Thyroid gland (tissue), 4 donors: ENCODE measurements at regions not wholly inside any gene's neighbourhood (a gene's known extent, or its start where the extent isn't known, plus 50 kb on each side); places are given as distances from the start of the nearest gene placed in this dataset.

ENCODE experiments used
- DNase-seq, 2 donors: peaks; one replicate each; pipeline ENCODE4 v3.0.0-alpha.2; 2019
- H3K27ac ChIP-seq, 3 donors: fragments of 200-600 bp; sonication (generic); 1 replicate in 2 of 3; 2 replicates in 1 of 3; pipeline ENCODE4 v1.5.1; 2016 to 2019; ENCODE audit warnings: mild to moderate bottlenecking in 1 of 3, moderate library complexity in 1 of 3
- H3K27me3 ChIP-seq: fragments of 200-600 bp; sonication (generic); one replicate; pipeline ENCODE4 v1.5.1; 2019
- H3K36me3 ChIP-seq, 2 donors: fragments of 200-600 bp; sonication (generic); one replicate each; pipeline ENCODE4 v1.5.1; 2016 to 2019
- H3K4me1 ChIP-seq, 2 donors: fragments of 200-600 bp; sonication (generic); one replicate each; pipeline ENCODE4 v1.5.1; 2017 to 2019
- H3K4me3 ChIP-seq, 3 donors: fragments of 200-600 bp; sonication (generic); replicated peaks in 1 of 3; 1 replicate in 2 of 3; 2 replicates in 1 of 3; pipeline ENCODE4 v1.5.1; 2016; ENCODE audit warnings: mild to moderate bottlenecking in 1 of 3
- H3K9me3 ChIP-seq: fragments of 200-600 bp; sonication (generic); one replicate; pipeline ENCODE4 v1.5.1; 2017
- CTCF ChIP-seq, 6 experiments: fragments of 200-600 bp in 3 of 6; fragments of 450-650 bp in 3 of 6; sonication (generic) in 3 of 6; IDR thresholded peaks; one replicate each; pipeline ENCODE4 v1.5.1; 2016 to 2019; ENCODE audit warnings: antibody characterized with exemption in 6 of 6, mild to moderate bottlenecking in 2 of 6, inconsistent platforms in 1 of 6, moderate library complexity in 1 of 6
- POLR2A ChIP-seq, 2 donors: fragments of 450-650 bp; IDR thresholded peaks; one replicate each; pipeline ENCODE4 v1.6.1; 2017; ENCODE audit warnings: antibody characterized with exemption in 2 of 2, mild to moderate bottlenecking in 2 of 2, moderate library complexity in 1 of 2
- WGBS, 2 donors: methylation state at CpG; one replicate each; pipeline ENCODE4 v1.1.5; 2017; 5-methylcytosine and 5-hydroxymethylcytosine counted together
- intact Hi-C: fragments of 100-400 bp; cut with DNase I; formaldehyde crosslinking; loops from one replicate; pipeline ENCODE4 v1.15.1; 2023

DNA sequence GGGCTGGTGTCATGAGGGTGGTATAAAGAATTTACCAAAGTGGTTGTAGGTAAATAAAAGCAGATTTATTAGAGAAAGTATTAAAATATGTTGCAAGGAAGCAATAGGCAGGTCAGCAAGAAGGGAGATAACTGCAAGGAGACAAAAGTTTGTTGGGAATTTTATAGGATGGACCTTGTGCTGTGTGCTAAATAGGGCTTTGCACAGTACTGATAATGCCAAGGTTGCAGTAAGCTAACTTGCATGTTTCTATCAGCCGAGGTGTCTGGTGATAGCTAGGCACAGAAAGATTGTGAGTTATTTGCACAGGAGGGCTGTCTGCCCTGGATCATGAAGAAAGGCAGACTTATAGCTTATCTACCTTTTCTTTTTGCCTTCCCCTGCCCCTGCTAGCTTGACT, 102.5 kb upstream of the SPRED1 start:
- no peak for DNase-seq
- H3K4me3 ChIP-seq, result no peak overlapping the region
- 87 to 100% methylated on average over 1 of the region's 1 CpG for WGBS, 2 donors
- no peaks in the 10 kb centered on the region for H3K36me3 ChIP-seq
- no peak overlapping the region for H3K27ac ChIP-seq
- intact Hi-C loops, result no loop called here
- no peak for TF ChIP-seq CTCF (IDR thresholded peaks at IDR 0.05)
- no peak for TF ChIP-seq POLR2A (IDR thresholded peaks at IDR 0.05)
- H3K4me1 ChIP-seq, result peaks cover 0 to 2% of the 10 kb centered on the region in 2 donors
- H3K27me3 ChIP-seq, result no peaks in the 10 kb centered on the region
- H3K9me3 ChIP-seq, result no peaks in the 10 kb centered on the region

- intact Hi-C loops, result no loop called here
- TF ChIP-seq CTCF (IDR thresholded peaks at IDR 0.05), result no peak
- no peak for TF ChIP-seq POLR2A (IDR thresholded peaks at IDR 0.05)
- Histone ChIP-seq H3K36me3 (no peaks in the 10 kb centered on the region), H3K4me1 (no peaks in the 10 kb centered on the region), H3K4me3 (no peak overlapping the region), H3K9me3 (no peaks in the 10 kb centered on the region), H3K27me3 (no peaks in the 10 kb centered on the region), H3K27ac (no peak overlapping the region)
- WGBS, 2 donors, result 93 to 94% methylated on average over 2 of the region's 2 CpGs
- DNase-seq, result no peak
Measured at GRCh38 chr15:38150794-38151193, 101.8 kb upstream of the SPRED1 start.

- H3K4me3 ChIP-seq, result no peak overlapping the region
- no peak for DNase-seq
- no peaks in the 10 kb centered on the region for H3K9me3 ChIP-seq
- H3K4me1 ChIP-seq, result no peaks in the 10 kb centered on the region
- no peaks in the 10 kb centered on the region for H3K27me3 ChIP-seq
- TF ChIP-seq CTCF (IDR thresholded peaks at IDR 0.05), result no peak
- TF ChIP-seq POLR2A (IDR thresholded peaks at IDR 0.05), result no peak
- intact Hi-C loops, result no loop called here
- no peaks in the 10 kb centered on the region for H3K36me3 ChIP-seq
- H3K27ac ChIP-seq, result no peak overlapping the region
Measured at GRCh38 chr15:38153781-38154180, 98.9 kb upstream of the SPRED1 start.

GRCh38 chr15:38154255-38154654, 98.4 kb upstream of the SPRED1 start:
- TF ChIP-seq POLR2A (IDR thresholded peaks at IDR 0.05) (no peak), CTCF (IDR thresholded peaks at IDR 0.05) (no peak)
- WGBS, 2 donors, result 90 to 93% methylated on average over 1 of the region's 1 CpG
- H3K4me3 ChIP-seq, result no peak overlapping the region
- no peaks in the 10 kb centered on the region for H3K27me3 ChIP-seq
- intact Hi-C loops, result no loop called here
- no peak overlapping the region for H3K27ac ChIP-seq
- no peak for DNase-seq
- H3K36me3 ChIP-seq, result no peaks in the 10 kb centered on the region
- no peaks in the 10 kb centered on the region for H3K9me3 ChIP-seq
- no peaks in the 10 kb centered on the region for H3K4me1 ChIP-seq

DNA sequence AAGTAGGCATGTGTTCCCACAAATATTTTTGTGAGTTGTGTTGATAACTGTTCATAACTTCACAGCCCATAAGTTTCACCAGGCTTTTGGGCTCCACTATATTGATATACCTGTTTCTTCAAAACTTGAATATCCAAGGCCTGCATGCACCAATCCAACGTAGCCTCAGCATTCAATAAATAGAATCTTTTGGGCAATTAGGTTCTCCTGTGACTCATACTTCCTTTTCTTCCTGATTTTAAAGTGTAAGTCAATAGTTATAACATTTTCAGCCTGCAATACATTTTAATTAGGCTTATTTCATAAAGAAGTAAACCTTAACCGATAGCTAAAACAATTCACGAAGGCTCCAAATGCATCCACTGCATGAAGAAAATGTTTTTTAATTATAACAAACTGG, 97.8 kb upstream of the SPRED1 start:
- H3K27me3 ChIP-seq, result no peaks in the 10 kb centered on the region
- no peaks in the 10 kb centered on the region for H3K36me3 ChIP-seq
- no peak overlapping the region for H3K27ac ChIP-seq
- H3K9me3 ChIP-seq, result no peaks in the 10 kb centered on the region
- H3K4me1 ChIP-seq, result no peaks in the 10 kb centered on the region
- no peak for TF ChIP-seq CTCF (IDR thresholded peaks at IDR 0.05)
- TF ChIP-seq POLR2A (IDR thresholded peaks at IDR 0.05), result no peak
- no peak overlapping the region for H3K4me3 ChIP-seq
- WGBS, 2 donors, result 88 to 90% methylated on average over 3 of the region's 3 CpGs
- intact Hi-C loops, result no loop called here
- no peak for DNase-seq
